AML-193 (cell line): ENCODE measurements at regions not wholly inside any gene's neighbourhood (a gene's known extent, or its start where the extent isn't known, plus 50 kb on each side); places are given as distances from the start of the nearest gene placed in this dataset.
A peak's percentile ranks its signal among the peaks of the same experiment; 100 is the strongest.

Experiments used
- DNase-seq, 2 experiments: peaks; one replicate each; lab custom pipeline; 2025; lab: John Stamatoyannopoulos, UW

DNA sequence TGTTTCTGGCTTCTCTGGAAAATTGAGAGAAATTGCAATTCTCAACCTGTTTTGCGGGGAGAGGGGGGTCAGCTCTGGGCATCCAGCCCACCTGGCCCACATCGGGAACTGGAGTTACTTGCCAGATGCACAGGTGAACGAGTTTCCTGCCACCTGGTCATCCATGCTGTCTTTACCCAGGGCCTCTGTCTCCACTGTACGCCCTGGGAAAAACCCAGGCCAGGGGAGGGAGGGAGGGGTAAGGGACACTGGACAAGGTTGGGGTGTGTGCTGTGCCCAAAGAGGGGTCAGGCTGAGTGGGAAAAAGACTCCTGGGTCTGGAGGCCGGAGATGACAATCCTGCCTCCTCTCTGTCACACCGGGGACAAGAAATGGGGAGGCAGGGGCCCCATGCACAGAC is 307.6 kb downstream of the ZNF536 start:
- DNase-seq, result no peak

GRCh38 chr19:30679153-30679702 is 307.0 kb downstream of the ZNF536 start:
- DNase-seq, result no peak

- no peak for DNase-seq
Observed at GRCh38 chr19:30678168-30678567, 306.0 kb downstream of the ZNF536 start.

GRCh38 chr19:30677702-30678101 is 305.5 kb downstream of the ZNF536 start:
- no peak for DNase-seq

DNA sequence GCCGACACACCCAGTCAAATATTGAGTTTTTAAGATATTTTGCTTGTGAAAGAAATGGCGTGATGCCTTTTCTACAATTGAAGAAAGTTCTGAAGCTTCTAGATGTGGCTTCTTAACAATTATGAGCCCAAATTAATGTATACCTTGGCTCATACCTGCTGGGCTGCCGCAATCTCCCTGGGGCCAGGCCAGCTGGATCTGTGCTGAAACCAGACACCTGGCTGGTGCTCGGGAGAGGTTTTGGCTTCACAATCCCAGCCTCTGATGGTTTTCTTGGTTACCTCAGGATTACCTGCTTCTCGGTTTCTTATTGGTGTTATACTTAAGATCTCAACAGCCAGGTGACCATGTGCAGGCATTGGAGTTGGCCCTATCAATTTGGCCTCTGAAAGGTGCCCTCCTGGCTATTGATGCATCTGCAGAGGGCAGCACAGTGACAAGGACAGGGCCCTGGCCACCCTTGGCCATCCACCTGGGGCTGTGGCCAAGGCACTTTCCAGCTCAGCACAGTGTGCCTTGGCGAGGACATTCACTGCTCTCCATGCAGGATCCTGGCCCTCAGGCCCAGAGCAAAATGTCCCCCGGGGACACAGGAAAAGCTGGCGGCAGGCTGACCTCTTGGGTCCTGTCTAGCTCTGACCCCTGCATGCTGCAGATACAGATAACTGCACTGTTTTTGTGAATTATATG is 305.0 kb downstream of the ZNF536 start:
- DNase-seq, result no peak

GRCh38 chr19:30675086-30675485 is 302.9 kb downstream of the ZNF536 start:
- DNase-seq, result no peak

GRCh38 chr19:30674656-30675055 is 302.5 kb downstream of the ZNF536 start:
- DNase-seq, result no peak

- DNase-seq, result no peak
Observed at GRCh38 chr19:30673336-30673735, 301.2 kb downstream of the ZNF536 start.

- no peak for DNase-seq
Observed at GRCh38 chr19:30672926-30673325, 300.7 kb downstream of the ZNF536 start.

- no peak for DNase-seq
Observed at GRCh38 chr19:30671622-30672051, 299.5 kb downstream of the ZNF536 start.

DNA sequence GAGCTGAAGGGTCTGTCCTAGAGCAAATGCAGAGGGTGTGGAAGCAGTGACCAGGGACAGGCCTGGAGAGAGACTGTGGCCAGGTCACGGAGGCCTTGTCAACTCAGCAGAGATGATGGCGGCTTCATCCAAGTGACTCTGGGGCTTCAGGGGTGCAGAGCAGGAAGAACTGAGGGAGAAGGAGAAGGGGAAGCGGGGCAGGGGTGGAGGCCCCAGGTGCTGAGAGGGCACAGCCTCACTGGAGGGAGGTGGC is 299.1 kb downstream of the ZNF536 start:
- no peak for DNase-seq

- no peak for DNase-seq
Observed at GRCh38 chr19:30670562-30671366, 298.6 kb downstream of the ZNF536 start.

GRCh38 chr19:30670011-30670329 is 297.8 kb downstream of the ZNF536 start:
- DNase-seq, result no peak

DNA sequence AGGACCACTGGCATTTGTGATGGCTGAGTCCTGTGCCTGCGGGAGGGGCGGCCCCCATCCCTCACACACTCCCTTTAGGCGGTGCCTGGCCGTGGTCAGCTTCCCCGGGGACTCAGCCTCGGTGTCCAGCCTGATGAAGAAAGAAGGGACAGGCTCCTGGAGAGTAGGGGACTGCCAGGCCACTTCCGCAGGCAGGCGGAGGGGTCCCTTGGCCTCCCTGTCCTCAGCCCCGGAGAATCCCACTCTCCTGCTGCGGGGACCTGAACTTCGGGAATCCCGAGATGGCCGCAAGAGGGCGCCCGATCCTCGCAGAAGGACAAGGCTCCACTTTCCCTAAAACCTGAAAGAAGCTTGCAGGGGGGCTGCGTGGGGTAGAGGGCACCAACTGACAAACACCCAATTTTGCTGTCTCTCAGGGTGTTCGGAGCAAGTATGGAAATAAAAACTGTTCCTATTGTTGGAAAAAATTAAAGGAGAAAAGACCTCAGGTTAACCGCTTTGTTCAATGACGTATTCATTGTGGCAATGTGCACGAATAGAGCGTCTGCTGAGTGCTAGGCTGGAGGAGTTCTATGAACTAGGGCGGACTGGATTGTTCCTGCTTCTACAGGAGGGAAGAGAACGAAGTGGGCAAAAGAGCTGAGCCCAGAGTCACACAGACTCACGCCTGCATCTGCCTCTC is 297.3 kb downstream of the ZNF536 start:
- no peak for DNase-seq

GRCh38 chr19:30668521-30669155 is 296.5 kb downstream of the ZNF536 start:
- DNase-seq, result no peak

DNA sequence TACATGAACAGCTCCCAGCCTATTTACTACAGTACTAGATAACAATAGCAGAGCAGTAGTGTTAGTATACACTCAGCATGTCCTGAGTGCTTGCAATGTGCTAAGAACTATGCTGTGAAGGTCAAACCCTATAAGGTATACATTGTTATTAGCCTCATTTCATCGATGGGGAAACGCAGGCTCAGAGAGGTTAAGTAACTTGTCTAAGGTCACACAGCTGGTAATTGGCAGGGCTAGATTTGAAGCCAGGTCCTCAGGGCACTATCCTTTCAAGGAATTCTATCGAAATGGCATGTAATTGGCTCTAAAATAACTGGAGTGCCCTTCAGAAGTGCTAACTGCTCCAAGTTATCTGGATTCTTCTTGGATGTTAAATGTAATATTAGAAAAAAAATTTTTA is 295.6 kb downstream of the ZNF536 start:
- no peak for DNase-seq

- DNase-seq, result no peak
Observed at GRCh38 chr19:30667227-30667626, 295.0 kb downstream of the ZNF536 start.

DNA sequence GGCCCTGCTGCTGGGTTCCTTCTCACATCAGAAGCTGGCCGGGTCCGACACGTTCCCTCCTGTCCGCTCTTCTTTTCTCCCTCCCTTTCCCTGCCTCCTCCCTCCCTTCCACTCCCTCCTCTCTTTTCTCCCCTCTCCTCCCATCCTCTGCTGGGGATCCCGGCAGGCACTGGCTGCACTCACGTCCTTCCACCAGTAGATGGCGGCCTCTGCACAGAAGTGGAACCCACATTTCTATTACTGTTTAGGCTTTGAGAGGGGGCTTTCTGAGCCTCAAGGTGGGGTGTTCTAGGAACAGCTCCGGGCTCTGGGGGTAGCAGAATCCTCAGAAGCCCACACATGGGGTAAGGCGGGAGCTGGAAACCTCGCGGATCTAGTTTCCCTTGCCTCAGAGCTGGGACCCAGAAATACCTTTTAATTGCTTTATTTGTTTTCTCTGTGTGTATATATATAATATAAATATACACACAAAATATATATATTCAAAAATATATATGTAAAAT is 294.2 kb downstream of the ZNF536 start:
- peak in 1 of 2 experiments; percentile 17 for DNase-seq

GRCh38 chr19:30665449-30665848 is 293.3 kb downstream of the ZNF536 start:
- no peak for DNase-seq

DNA sequence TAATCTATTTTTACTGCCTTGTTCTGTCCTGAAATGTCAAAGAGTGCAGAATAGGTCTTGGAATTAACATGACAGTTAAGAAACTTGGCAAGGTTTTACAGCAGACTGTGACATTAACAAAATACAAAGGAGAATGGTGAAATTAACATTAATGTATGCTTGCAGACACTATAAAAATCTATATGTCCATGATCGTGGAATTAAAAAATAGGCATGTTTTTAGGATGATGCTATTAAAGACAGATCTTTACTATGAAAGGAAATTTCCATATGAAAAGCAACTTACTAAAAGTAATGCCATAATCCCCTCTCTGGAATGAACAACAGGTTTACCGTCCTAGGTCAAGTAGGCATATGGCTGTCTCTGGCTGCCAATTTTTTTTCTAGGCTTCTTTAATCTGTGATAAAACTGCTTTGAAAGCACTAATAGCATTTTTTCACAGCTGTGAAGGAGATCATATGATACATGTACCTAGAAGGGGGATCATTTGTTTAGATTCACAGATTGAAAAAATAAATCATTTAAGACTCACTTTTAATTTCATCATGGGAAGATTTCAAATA is 291.5 kb downstream of the ZNF536 start:
- DNase-seq, result no peak

DNA sequence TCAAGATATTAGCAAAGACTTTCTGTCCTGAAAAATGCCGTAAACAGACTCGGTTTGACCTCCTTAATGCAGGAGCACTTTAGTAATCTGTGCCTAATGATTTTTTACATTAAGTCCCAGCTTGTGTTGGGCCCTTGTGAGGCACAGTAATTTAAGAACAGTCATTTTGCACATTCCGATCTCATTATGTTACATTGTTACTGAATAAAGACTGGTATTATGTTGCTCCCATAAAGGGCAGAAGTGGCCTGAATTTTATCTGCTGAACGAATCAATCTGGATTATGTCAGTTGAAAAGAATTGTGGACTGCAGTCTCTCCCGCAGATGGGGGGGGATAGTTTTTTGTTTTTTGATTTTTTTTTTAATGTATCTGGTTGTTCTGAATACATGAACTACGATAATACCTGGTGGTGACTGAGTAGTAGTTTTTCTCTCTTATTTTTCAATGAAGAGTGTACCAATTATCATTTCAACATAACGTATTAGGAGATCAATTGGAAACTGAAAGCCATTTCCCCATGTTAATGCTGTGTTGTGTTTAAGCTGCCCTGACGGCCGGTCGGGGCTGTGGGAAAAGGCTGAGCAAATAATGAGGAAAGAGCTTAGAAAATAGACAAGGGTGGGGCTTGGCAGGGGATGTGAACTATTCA is 290.2 kb downstream of the ZNF536 start:
- no peak for DNase-seq

DNA sequence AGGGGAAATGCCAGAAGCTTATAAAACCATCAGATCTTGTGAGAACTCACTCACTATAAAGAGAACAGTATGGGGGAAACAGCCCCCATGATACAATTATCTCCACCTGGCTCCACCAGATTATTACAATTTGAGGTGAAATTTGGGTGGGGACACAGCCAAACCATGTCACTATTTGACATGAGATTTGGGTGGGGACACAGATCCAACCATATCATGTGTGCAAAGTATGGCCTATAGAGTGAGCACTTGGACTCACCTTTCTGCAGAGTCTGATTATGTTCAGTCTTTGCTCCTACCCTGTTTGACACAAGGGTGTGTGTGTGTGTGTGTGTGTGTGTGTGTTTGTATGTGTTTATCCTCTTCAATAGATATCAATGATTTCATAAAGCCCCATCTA is 287.5 kb downstream of the ZNF536 start:
- no peak for DNase-seq
